ENCODE measurements at regions not wholly inside any gene's neighbourhood (a gene's known extent, or its start where the extent isn't known, plus 50 kb on each side); places are given as distances from the start of the nearest gene placed in this dataset.
"Not testable (repeated sequence)": the region's sequence is repeated elsewhere in the genome, so short reads cannot be mapped to it uniquely, and the experiment has no call there.

GRCh38 chr12:88366101-88366500 is 214.2 kb downstream of the KITLG start:
- no peaks in the 10 kb centered on the region for H3K9me3 ChIP-seq (ENCODE audit: control insufficient read depth, low read depth, low read length)
- WGBS (ENCODE audit: insufficient coverage, low lambda C conversion rate) = 64% methylated on average over 2 of the region's 4 CpGs
- no peaks in the 10 kb centered on the region for H3K36me3 ChIP-seq (ENCODE audit: control insufficient read depth, insufficient read depth, low read length)
- H3K4me3 ChIP-seq (ENCODE audit: low read length) = no peak overlapping the region
- no peaks in the 10 kb centered on the region for H3K4me1 ChIP-seq (ENCODE audit: control insufficient read depth, insufficient read depth, low read length)
- no peak for DNase-seq
- no peak overlapping the region for H3K27ac ChIP-seq (ENCODE audit: low read length)
- H3K27me3 ChIP-seq (ENCODE audit: control insufficient read depth, insufficient read depth, low read length) = no peaks in the 10 kb centered on the region

DNA sequence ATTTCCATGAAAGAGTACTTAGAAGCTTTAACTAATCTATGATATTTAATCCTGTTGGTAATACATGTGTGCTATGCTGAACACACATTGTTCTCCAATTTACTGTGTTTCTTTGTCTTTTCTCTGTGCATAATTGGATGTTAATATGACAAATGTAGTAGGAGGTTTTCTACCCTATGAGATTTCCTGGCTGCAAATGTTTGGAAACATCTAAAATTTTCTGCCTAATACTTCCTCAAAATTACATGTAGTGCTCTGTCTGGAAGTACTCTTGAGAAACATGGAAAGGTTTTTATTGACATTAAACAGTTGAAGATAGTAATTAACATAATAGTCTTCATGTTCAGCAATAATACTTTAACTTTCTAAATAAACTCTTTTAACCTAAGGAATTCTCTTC is 213.0 kb downstream of the KITLG start:
- Histone ChIP-seq H3K4me3 (ENCODE audit: low read length) (no peak overlapping the region), H3K4me1 (ENCODE audit: control insufficient read depth, insufficient read depth, low read length) (no peaks in the 10 kb centered on the region), H3K27me3 (ENCODE audit: control insufficient read depth, insufficient read depth, low read length) (no peaks in the 10 kb centered on the region), H3K27ac (ENCODE audit: low read length) (no peak overlapping the region), H3K9me3 (ENCODE audit: control insufficient read depth, low read depth, low read length) (no peaks in the 10 kb centered on the region), H3K36me3 (ENCODE audit: control insufficient read depth, insufficient read depth, low read length) (no peaks in the 10 kb centered on the region)
- no peak for DNase-seq

GRCh38 chr12:88368077-88368476 is 212.2 kb downstream of the KITLG start:
- H3K36me3 ChIP-seq (ENCODE audit: control insufficient read depth, insufficient read depth, low read length); H3K4me1 ChIP-seq (ENCODE audit: control insufficient read depth, insufficient read depth, low read length); H3K9me3 ChIP-seq (ENCODE audit: control insufficient read depth, low read depth, low read length); DNase-seq; H3K4me3 ChIP-seq (ENCODE audit: low read length); H3K27ac ChIP-seq (ENCODE audit: low read length); H3K27me3 ChIP-seq (ENCODE audit: control insufficient read depth, insufficient read depth, low read length): not testable (repeated sequence)
- 73% methylated on average over 3 of the region's 5 CpGs for WGBS (ENCODE audit: insufficient coverage, low lambda C conversion rate)

DNA sequence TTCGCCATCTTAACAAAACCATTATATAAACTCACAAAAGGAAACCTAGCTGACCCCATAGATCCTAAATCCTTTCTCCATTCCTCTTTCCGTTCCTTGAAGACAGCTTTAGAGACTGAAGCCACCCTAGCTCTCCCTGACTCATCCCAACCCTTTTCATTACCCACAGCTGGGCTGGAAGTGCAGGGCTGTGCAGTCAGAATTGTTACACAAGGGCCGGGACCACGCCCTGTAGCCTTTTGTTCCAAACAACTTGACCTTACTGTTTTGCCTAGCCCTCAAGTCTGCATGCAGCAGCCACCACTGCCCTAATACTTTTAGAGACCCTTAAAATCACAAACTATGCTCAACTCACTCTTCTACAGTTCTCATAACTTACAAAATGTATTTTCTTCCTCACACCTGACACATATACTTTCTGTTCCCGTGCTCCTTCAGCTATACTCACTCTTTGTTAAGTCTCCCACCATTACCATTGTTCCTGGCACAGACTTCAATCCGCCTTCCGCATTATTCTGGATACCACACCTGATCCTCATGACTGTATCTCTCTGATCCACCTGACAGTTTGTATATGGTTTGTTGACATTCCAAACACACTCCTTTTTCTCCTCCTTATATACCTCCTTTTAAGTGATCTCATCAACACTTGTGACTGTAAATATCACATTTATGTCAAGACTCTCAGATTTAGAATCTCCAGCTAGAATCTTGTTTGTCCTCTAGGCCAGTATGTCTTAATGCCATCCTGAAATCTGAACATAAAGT is 208.7 kb downstream of the KITLG start:
- no peaks in the 10 kb centered on the region for H3K9me3 ChIP-seq (ENCODE audit: control insufficient read depth, low read depth, low read length)
- H3K4me3 ChIP-seq (ENCODE audit: low read length) = no peak overlapping the region
- no peaks in the 10 kb centered on the region for H3K27me3 ChIP-seq (ENCODE audit: control insufficient read depth, insufficient read depth, low read length)
- H3K4me1 ChIP-seq (ENCODE audit: control insufficient read depth, insufficient read depth, low read length) = no peaks in the 10 kb centered on the region
- no peak overlapping the region for H3K27ac ChIP-seq (ENCODE audit: low read length)
- no peak for DNase-seq
- no peaks in the 10 kb centered on the region for H3K36me3 ChIP-seq (ENCODE audit: control insufficient read depth, insufficient read depth, low read length)
- 94% methylated on average over 2 of the region's 7 CpGs for WGBS (ENCODE audit: insufficient coverage, low lambda C conversion rate)

- Histone ChIP-seq H3K4me1 (ENCODE audit: control insufficient read depth, insufficient read depth, low read length) (no peaks in the 10 kb centered on the region), H3K27me3 (ENCODE audit: control insufficient read depth, insufficient read depth, low read length) (no peaks in the 10 kb centered on the region), H3K9me3 (ENCODE audit: control insufficient read depth, low read depth, low read length) (no peaks in the 10 kb centered on the region), H3K36me3 (ENCODE audit: control insufficient read depth, insufficient read depth, low read length) (no peaks in the 10 kb centered on the region), H3K27ac (ENCODE audit: low read length) (no peak overlapping the region), H3K4me3 (ENCODE audit: low read length) (no peak overlapping the region)
- no peak for DNase-seq
- 89% methylated on average over 1 of the region's 6 CpGs for WGBS (ENCODE audit: insufficient coverage, low lambda C conversion rate)
These were observed 204.7 kb downstream of the KITLG start for GRCh38 chr12:88375306-88376305.

GRCh38 chr12:88377973-88378372 is 202.3 kb downstream of the KITLG start:
- H3K9me3 ChIP-seq (ENCODE audit: control insufficient read depth, low read depth, low read length) = no peaks in the 10 kb centered on the region
- H3K4me3 ChIP-seq (ENCODE audit: low read length) = no peak overlapping the region
- H3K4me1 ChIP-seq (ENCODE audit: control insufficient read depth, insufficient read depth, low read length) = no peaks in the 10 kb centered on the region
- no peaks in the 10 kb centered on the region for H3K27me3 ChIP-seq (ENCODE audit: control insufficient read depth, insufficient read depth, low read length)
- peak in 1 of 2 donors; percentile 14 for DNase-seq
- H3K27ac ChIP-seq (ENCODE audit: low read length) = no peak overlapping the region
- H3K36me3 ChIP-seq (ENCODE audit: control insufficient read depth, insufficient read depth, low read length) = no peaks in the 10 kb centered on the region

DNA sequence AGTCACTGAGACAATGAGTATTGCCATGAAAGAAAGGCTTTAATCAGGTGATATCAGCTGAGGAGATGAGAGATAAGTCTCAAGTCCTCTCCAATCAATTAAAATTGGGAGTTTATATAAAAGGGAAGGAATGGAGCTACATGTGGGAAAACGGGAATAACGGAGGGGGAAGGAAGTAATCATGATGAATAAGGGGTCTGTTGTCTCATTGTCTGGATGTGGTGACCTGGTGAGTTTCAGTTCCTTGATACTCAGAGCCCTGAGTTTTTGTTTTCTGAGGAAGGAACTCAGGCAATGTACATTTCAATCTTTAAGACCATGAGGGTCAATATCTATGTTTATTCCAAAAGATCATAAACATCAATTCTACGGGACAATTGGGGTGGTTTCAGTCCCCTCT is 198.8 kb downstream of the KITLG start:
- 100% methylated on average over 3 of the region's 3 CpGs for WGBS (ENCODE audit: insufficient coverage, low lambda C conversion rate)
- Histone ChIP-seq H3K36me3 (ENCODE audit: control insufficient read depth, insufficient read depth, low read length) (no peaks in the 10 kb centered on the region), H3K27me3 (ENCODE audit: control insufficient read depth, insufficient read depth, low read length) (no peaks in the 10 kb centered on the region), H3K9me3 (ENCODE audit: control insufficient read depth, low read depth, low read length) (no peaks in the 10 kb centered on the region), H3K4me3 (ENCODE audit: low read length) (no peak overlapping the region), H3K27ac (ENCODE audit: low read length) (no peak overlapping the region), H3K4me1 (ENCODE audit: control insufficient read depth, insufficient read depth, low read length) (no peaks in the 10 kb centered on the region)
- no peak for DNase-seq

- Histone ChIP-seq H3K27me3 (ENCODE audit: control insufficient read depth, insufficient read depth, low read length) (no peaks in the 10 kb centered on the region), H3K4me3 (ENCODE audit: low read length) (no peak overlapping the region), H3K27ac (ENCODE audit: low read length) (no peak overlapping the region), H3K36me3 (ENCODE audit: control insufficient read depth, insufficient read depth, low read length) (no peaks in the 10 kb centered on the region), H3K4me1 (ENCODE audit: control insufficient read depth, insufficient read depth, low read length) (no peaks in the 10 kb centered on the region), H3K9me3 (ENCODE audit: control insufficient read depth, low read depth, low read length) (no peaks in the 10 kb centered on the region)
- no peak for DNase-seq
- 86% methylated on average over 1 of the region's 1 CpG for WGBS (ENCODE audit: insufficient coverage, low lambda C conversion rate)
These were observed 196.9 kb downstream of the KITLG start for GRCh38 chr12:88383405-88383804.

DNA sequence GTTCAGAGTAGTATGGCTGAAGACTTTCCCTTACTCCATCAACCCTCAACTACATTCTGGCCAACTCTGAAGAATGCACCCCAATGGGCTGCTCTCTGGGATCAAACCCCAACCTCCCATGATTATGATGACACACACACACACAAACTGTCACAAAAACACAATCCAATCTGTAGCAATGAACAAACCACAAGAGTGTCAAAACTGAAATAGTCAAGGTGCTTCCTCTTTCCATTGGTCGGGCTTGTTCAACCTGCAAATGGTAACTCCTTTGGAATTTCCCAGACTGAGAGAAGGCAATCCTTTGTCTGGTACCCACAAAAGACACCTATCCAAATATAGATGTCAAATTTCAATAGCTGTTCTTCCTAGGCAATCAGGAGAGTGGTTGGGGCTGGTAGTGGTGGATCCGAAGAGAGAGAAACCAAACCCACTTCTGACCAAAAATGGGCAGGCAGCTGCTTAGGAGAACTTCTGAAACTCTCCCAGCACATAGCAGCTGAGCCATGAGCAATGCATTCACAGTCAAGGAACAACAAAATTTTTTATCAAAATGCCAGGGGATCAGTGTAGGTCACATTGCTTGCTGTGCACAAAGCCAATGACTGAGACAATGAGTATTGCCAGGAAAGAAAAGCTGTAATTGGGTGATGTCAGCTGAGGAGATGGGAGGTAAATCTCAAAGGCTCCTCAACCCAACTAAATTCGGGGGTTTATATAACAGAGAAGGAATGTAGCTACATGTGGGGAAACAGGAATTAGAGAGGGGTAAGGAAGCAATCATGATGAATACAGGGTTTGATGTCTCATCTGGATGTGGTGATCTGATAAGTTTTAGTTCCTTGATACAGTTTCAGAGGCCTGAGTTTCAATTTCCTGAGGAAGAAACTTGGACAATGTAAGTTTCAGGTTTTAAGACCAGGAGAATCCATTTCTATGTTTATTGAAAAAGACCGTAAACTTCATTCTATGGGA is 191.4 kb downstream of the KITLG start:
- Histone ChIP-seq H3K36me3 (ENCODE audit: control insufficient read depth, insufficient read depth, low read length) (no peaks in the 10 kb centered on the region), H3K4me3 (ENCODE audit: low read length) (no peak overlapping the region), H3K9me3 (ENCODE audit: control insufficient read depth, low read depth, low read length) (no peaks in the 10 kb centered on the region), H3K27ac (ENCODE audit: low read length) (no peak overlapping the region), H3K4me1 (ENCODE audit: control insufficient read depth, insufficient read depth, low read length) (no peaks in the 10 kb centered on the region), H3K27me3 (ENCODE audit: control insufficient read depth, insufficient read depth, low read length) (peaks cover 3% of the 10 kb centered on the region)
- no peak for DNase-seq
- WGBS (ENCODE audit: insufficient coverage, low lambda C conversion rate) = 100% methylated on average over 1 of the region's 4 CpGs

DNA sequence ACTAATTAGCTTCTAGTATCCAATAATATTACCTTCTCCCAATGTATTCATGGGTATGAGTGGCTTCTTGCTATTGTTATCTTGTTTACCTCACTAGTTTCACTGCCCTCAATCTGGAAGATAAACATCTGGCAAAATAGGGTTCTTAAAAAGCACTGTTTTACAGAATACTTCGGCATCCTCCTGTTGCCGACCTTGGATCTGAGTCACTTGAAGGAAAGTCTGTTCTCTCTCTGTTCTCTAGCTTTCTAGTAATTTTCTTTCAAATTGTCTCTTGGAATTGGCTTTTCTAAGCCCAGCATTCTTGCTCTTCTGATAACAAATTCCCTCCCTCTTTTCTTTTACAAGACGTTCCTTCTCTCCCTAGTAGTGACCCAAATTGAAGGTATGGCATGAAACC is 189.5 kb downstream of the KITLG start:
- Histone ChIP-seq H3K36me3 (ENCODE audit: control insufficient read depth, insufficient read depth, low read length) (no peaks in the 10 kb centered on the region), H3K4me3 (ENCODE audit: low read length) (no peak overlapping the region), H3K9me3 (ENCODE audit: control insufficient read depth, low read depth, low read length) (no peaks in the 10 kb centered on the region), H3K4me1 (ENCODE audit: control insufficient read depth, insufficient read depth, low read length) (no peaks in the 10 kb centered on the region), H3K27me3 (ENCODE audit: control insufficient read depth, insufficient read depth, low read length) (peaks cover 3% of the 10 kb centered on the region), H3K27ac (ENCODE audit: low read length) (no peak overlapping the region)
- 80% methylated on average over 1 of the region's 3 CpGs for WGBS (ENCODE audit: insufficient coverage, low lambda C conversion rate)
- DNase-seq = no peak
